Astrocyte of the cerebellum (primary cell): ENCODE measurements at regions not wholly inside any gene's neighbourhood (a gene's known extent, or its start where the extent isn't known, plus 50 kb on each side); places are given as distances from the start of the nearest gene placed in this dataset.

ENCODE experiments used
- DNase-seq: peaks from one replicate; pipeline ENCODE4 v3.0.0-alpha.2; 2011; ENCODE audit warnings: low read depth
- H3K4me3 ChIP-seq: 2 replicates; pipeline ENCODE4 v1.5.1; 2011; ENCODE audit warnings: mild to moderate bottlenecking, low read depth, low read length, moderate library complexity
- in situ Hi-C: cut with HindIII; loops from 2 replicates; pipeline ENCODE4 v1.10.0; 2017; ENCODE audit warnings: low sequenced_read_pairs
- TF ChIP-seq, protein P1 (sequence below): IDR thresholded peaks from 2 replicates; pipeline ENCODE4 v1.5.1; 2012; ENCODE audit warnings: low read length, low read depth, moderate library complexity, mild to moderate bottlenecking; ENCODE audit errors: missing control alignments

DNA sequence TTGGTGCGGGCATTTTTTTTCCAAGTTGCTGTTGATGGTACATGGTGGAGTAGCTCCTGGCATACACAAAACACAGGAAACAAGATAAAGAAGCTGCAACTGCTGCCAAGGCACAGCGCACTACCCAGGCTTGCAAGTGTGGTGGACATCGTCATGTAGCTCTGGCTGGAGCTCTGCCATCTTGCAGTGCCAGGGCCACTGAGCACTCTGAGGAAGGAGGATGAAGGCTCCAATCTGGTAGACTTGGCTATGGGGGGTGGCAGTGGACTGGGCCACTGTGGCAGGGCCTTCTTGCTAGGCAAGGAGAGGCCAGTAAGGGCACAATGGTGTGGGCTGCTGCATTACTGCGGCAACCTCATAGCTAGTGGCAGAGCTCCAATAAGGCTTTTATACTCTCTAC, 263.5 kb downstream of the CENPW start:
- in situ Hi-C loops: no loop called here
- TF ChIP-seq, protein P1, sequence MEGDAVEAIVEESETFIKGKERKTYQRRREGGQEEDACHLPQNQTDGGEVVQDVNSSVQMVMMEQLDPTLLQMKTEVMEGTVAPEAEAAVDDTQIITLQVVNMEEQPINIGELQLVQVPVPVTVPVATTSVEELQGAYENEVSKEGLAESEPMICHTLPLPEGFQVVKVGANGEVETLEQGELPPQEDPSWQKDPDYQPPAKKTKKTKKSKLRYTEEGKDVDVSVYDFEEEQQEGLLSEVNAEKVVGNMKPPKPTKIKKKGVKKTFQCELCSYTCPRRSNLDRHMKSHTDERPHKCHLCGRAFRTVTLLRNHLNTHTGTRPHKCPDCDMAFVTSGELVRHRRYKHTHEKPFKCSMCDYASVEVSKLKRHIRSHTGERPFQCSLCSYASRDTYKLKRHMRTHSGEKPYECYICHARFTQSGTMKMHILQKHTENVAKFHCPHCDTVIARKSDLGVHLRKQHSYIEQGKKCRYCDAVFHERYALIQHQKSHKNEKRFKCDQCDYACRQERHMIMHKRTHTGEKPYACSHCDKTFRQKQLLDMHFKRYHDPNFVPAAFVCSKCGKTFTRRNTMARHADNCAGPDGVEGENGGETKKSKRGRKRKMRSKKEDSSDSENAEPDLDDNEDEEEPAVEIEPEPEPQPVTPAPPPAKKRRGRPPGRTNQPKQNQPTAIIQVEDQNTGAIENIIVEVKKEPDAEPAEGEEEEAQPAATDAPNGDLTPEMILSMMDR: no peak
- no peak for DNase-seq
- no peak overlapping the region for H3K4me3 ChIP-seq

DNA sequence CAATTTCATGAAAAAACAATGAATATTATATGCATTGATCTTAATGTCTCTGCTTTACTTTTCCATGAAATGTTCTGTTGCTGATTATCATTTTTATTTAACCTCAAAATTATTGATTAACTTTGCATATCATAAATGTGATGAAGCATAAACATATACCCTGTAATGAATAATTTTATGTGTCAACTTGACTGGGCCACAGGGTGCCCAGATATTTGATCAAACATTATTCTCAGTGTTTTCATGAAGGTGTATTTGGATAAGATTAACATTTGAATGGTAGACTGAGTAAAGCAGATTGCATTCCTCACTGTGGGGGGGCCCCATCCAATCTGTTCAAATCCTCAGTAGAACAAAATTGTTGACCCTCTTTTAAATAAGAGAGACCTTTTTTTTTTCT, 265.2 kb downstream of the CENPW start:
- in situ Hi-C loops: no loop called here
- DNase-seq: no peak
- no peak overlapping the region for H3K4me3 ChIP-seq
- TF ChIP-seq, protein P1: no peak

DNA sequence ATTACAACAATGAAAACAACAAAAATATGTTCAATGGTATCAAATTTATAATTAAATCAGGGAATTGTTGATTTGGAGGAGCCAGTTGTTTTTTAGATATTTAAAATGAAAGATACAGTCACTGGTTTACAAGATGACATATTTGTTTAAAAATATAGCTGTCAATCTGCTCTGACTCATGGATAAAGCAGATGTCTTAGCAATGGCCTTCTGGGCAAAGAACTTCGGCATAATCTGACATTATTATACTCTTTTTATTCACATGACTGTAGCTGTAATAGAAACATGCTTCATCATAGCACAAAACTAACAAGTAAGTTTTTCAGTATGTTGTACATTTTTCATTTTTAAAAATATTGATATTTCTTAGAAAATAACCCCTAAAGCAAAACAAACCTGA, 267.4 kb downstream of the CENPW start:
- TF ChIP-seq, protein P1: no peak
- in situ Hi-C loops: no loop called here
- H3K4me3 ChIP-seq: no peak overlapping the region
- no peak for DNase-seq

DNA sequence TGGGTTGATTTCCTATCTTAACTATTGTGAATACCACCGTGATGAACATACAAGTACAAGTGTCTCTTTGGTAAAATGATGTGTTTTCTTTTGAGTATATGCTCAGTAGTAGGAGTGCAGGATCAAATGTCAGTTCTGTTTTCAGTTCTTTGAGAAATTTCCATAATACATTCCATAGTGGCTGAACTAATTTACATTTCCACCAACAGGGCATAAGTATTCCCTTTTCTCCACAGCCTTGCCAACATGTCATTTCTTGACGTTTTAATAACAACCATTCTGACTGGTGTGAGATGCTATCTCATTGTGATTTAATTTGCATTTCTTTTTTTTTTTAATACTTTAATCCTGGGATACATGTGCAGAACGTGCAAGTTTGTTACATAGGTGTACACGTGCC, 268.8 kb downstream of the CENPW start:
- TF ChIP-seq, protein P1: no peak
- DNase-seq: no peak
- in situ Hi-C loops: no loop called here
- no peak overlapping the region for H3K4me3 ChIP-seq

DNA sequence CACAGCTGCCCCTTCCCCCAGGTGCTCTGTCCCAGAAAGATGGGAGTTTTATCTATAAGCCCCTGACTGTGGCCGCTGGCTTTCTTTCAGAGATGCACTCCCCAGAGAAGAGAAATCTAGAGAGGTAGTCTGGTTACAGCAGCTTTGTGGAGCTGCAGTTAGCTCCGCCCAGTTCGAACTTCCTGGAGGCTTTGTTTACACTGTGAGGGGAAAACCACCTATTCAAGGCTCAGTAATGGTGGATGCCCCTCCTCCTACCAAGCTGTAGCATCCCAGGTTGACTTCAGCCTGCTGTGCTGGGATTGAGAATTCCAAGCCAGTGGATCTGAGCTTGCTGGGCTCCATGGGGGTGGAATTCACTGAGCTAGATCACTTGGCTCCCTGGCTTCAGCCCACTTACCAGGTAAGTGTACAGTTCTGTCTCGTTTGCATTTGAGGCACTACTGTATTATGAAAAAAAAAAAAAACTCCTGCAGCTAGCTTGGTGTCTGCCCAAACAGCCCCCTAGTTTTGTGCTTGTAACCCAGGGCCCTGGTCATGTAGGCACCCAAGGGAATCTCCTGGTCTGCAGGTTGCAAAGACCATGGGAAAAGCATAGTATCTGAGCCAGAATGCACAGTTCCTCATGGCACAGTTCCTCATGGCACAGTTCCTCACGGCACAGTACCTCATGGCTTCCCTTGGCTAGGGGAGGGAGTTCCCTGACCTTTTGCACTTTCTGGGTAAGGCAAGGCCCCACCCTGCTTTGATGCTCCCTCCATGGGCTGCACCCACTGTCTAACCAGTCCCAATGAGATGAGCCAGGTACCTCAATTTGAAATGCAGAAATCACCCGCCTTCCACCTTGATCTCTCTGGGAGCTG, 275.0 kb downstream of the CENPW start:
- DNase-seq: no peak
- no peak overlapping the region for H3K4me3 ChIP-seq
- in situ Hi-C loops: no loop called here
- TF ChIP-seq, protein P1: no peak

DNA sequence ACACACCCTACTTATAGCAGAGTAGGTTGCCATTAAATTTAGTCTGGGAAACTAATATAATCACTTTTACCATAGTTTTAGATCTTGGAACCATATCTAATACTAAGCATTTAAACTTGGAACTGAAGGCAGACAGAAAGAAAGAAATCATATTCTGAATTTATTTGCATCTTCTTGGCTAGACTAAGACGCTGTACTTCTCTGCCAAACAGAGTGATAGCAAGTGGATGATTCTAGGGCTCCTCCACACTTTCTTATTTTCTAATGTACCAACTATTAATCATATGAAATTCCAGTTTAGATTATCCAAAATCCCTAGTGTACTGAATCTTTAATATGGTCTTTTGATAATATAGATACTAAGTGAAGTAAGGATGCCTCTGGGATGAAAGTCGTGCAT, 277.0 kb downstream of the CENPW start:
- in situ Hi-C loops: no loop called here
- H3K4me3 ChIP-seq: no peak overlapping the region
- DNase-seq: no peak
- TF ChIP-seq, protein P1: no peak
